Hematopoietic multipotent progenitor cell treated with erythropoietin and hydrocortisone succinate and interleukin-3 and kit ligand, for 6 days (in vitro differentiated cells): ENCODE measurements at regions not wholly inside any gene's neighbourhood (a gene's known extent, or its start where the extent isn't known, plus 50 kb on each side); places are given as distances from the start of the nearest gene placed in this dataset.
"Not testable (repeated sequence)": the region's sequence is repeated elsewhere in the genome, so short reads cannot be mapped to it uniquely, and the experiment has no call there.

Experiments used
- DNase-seq: peaks from one replicate; pipeline ENCODE4 v3.0.0-alpha.2; 2015

DNA sequence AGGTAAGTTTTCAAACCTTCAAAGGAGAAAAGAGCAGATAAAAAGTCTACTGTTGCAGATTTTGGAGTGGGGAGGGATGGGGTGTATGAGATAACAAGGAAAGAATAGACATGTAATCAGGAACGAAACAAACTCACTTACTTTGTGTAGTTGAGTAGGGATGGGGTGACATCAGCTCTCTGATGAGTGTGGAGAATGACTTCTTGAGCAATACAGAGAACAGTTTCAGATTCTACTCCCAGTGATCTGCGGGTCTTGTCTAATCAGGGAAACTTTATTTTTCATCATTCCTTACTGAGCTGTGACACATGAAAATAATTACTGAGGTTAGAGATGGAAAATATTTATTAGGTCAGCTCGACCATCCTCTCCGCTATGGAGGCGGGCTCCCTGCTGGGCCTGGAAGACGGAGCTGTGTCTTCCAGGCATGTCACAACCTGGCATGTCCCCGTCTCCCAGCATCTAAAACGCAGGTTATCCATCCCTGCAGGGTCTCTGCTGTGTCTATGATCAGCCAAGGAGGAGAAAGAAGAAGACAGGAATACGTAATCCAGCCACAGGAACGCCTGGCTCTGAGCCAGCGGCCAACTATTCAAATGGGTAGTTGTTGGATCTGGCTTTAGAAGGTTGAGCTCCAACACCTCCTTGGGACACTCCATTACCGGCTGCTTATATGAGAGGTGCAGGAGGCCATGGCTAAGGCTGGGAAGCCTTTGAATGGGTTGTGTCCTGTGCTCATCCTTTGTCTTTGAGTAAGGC is 99.0 kb upstream of the SATB2 start:
- no peak for DNase-seq

DNA sequence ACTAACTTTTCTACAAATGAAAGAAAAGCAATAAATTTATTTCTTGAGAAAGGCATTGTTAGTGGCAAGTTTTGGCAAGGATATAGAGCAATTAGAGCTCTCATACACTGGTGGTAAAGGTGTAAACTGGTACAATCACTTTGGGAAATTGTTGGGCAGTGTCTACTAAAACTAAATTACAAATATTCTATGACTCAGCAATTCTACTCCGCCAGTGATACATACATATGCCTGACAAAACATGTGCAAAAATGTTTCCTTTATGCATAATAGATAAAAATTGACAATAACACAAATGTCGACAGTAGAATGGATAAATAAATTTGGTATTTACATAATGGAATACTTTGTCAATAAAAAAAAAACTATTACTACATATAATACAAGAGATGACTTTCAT is 96.3 kb upstream of the SATB2 start:
- no peak for DNase-seq

DNA sequence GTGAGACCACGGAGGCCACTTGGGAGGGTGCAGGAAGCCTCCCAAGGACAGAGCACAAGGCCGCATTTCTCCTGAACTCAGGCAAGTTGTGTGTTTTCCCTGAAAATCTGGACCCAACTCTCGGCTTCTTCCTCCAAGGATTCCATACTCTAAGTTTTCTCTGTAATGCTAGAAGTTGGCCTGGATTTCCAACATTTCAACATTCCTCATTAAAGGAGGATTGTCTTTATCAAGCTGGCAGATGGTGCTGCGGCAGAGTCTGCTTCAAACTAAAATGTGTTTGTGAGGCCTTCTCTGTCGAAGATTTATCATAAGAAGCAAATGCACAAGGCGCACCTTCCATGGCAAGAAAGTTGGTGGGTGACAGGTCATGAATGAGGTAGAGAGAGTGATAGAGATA is 94.4 kb upstream of the SATB2 start:
- no peak for DNase-seq

DNA sequence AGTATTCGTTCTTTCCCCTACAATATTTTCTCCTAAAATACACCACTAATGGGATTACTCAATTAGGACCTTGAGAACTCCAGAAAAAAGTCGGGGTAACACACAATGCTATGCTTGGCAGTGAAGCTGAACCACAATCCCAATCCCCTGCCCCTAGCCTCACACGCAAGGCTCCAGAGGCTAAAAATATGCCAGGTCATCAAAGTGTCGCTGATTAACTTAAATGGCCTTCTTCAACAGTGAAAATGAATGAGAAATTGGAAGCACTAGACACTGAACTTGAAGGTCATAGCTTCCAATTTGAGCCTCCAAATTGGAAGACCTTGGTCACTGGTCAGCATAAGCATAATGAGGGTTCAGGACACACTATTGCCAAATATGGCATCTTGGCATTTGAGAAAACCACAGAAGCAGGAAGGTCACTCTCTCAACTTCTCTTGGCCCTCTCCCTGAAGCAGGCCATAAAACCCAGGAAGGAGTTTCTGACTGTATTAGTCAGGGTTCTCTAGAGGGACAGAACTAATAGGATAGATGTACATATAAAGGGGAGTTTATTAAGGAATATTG is 86.0 kb upstream of the SATB2 start:
- no peak for DNase-seq

DNA sequence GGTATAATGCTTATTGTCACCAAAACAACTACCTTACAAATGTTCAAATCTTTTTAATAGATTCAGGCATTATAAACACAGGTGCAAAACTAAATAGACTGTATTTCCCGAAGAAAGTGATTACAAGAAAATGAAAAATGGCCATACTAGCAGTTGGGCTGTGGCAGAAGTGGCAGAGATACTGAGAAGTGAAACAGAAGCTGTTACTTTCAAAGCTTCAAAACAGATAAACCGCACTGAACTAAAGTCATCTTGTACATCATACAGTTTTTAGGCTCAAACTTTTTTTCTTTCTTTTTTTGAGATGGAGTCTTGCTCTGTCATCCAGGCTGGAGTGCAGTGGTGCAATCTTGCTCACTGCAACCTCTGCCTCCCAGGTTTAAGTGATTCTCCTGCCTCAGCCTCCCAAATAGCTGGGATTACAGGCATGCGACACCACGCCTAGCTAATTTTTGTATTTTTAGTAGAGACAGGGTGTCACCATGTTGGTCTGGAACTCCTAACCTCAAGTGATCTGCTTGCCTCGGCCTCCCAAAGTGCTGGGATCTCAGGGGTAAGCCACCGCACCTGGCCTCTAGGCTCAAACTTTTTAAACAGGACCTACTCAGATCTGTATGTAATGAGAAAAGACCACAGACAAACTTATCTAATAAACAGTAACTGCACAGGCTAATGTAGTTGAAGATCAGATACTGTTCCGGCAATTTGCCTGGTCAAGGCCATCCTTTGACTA is 77.9 kb upstream of the SATB2 start:
- DNase-seq, result no peak

DNA sequence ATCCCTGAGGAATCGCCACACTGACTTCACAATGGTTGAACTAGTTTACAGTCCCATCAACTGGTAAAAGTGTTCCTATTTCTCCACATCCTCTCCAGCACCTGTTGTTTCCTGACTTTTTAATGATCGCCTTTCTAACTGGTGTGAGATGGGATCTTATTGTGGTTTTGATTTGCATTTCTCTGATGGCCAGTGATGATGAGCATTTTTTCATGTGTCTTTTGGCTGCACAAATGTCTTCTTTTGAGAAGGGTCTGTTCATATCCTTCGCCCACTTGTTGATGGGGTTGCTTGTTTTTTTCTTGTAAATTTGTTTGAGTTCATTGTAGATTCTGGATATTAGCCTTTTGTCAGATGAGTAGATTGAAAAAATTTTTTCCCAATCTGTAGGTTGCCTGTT is 76.1 kb upstream of the SATB2 start:
- DNase-seq, result not testable (repeated sequence)

DNA sequence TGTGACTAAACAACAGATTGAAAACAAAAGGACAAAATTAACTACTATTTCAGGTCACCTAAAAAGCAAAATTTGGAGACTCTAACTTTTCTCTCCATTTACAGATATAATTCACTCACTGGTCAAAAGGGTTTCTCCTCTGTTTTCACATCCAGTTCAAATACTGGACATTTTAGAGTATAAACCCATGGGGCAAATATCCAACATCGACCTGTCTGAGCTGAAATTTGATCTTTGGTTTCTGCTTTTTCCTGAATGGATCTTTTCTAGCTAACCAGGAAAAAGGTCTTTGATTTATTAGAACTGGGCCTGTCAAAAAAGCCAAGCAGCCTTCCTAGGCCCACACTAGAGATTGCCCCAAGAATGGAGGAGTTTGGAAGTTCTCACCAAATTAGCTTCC is 69.3 kb upstream of the SATB2 start:
- no peak for DNase-seq

DNA sequence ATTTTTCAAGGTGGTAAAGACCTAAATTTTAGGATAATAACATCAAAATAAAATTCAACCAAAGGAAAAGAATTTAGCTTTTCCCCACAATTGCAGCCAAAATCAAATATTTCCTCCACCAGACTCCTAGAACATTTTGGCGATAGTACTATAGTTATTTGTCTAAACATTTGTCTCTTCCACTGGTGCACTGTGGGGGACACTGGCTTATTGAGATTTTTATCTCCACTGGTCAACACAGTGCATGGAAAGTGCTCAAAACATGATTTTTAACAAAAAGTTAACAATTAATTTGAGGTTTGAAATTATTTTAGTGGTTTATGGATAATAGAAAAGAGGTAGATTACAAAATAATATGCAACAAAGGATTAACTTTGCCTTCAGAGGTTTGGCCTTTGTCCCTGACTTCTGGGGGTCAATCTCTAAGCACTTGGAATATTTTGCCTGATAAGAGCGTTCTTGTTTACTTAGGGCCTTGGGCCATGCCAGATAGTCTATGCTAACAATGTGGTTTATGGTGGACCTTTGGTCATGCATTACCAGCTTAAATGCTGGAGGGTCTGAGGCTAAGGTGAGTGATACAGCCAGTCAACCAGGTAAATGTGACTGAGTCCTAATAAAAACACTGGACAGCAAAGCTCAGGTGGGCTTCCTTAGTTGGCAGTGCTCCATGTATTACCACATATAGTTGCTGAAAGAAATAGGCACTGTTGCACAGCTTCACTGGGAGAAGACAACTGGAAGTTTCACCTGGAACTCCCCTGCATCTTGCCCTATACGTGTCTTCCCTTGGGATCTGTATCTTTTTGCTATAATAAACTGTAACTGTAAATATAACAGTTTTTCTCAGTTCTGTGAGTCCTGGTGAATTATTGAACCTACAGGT is 67.2 kb upstream of the SATB2 start:
- no peak for DNase-seq

DNA sequence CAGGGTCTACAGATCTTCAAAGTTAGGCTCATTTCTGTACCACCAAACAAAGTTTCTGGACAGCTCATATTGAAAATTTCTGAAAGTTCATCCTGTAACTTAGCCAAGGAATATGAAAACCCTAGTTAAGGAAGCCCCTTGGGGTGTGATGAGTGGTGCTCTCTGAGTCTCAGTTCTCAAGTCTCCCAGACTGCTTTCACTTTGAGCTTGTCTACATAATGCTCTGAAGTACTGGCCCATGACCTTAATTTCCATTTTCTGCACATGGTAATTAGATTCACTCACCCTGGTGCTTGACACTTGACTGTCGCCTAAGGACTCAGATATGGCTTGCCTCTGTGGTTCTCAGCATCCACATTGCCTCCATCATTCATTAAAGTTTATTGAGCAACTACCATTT is 51.7 kb upstream of the SATB2 start:
- no peak for DNase-seq
